ENCODE measurements at regions not wholly inside any gene's neighbourhood (a gene's known extent, or its start where the extent isn't known, plus 50 kb on each side); places are given as distances from the start of the nearest gene placed in this dataset.

GRCh38 chr1:216818284-216818683 is 95.1 kb upstream of the ESRRG start (continued):
- no peak for TF ChIP-seq RREB1 (CRISPR knock-in tag; IDR thresholded peaks at IDR 0.05)
- no peak for TF ChIP-seq JUN (IDR thresholded peaks at IDR 0.05; ENCODE audit: borderline replicate concordance, low read depth, low read length)
- TF ChIP-seq JUN (CRISPR knock-in tag; IDR thresholded peaks at IDR 0.05; ENCODE audit: borderline replicate concordance): no peak
- no peak for TF ChIP-seq MTA2 (IDR thresholded peaks at IDR 0.05; ENCODE audit: low read depth)
- no peak for TF ChIP-seq FOXJ2 (tag; IDR thresholded peaks at IDR 0.05)
- TF ChIP-seq ZNF280B (CRISPR knock-in tag; IDR thresholded peaks at IDR 0.05): no peak
- no peak for TF ChIP-seq CBFA2T3 (IDR thresholded peaks at IDR 0.05)
- no peak for TF ChIP-seq NFE2 (IDR thresholded peaks at IDR 0.05; ENCODE audit: low read depth)
- no peak for TF ChIP-seq FOSL1 (tag; conservative IDR thresholded peaks at IDR 0.05)
- no peak for TF ChIP-seq SAFB2 (IDR thresholded peaks at IDR 0.05; ENCODE audit: borderline replicate concordance, low read depth, low read length, severe bottlenecking)
